NCI-H526 treated with DMSO at 0.1 percent for 48 hours (cell line): ENCODE measurements at regions not wholly inside any gene's neighbourhood (a gene's known extent, or its start where the extent isn't known, plus 50 kb on each side); places are given as distances from the start of the nearest gene placed in this dataset.
A peak's percentile ranks its signal among the peaks of the same experiment; 100 is the strongest.
"Not testable (repeated sequence)": the region's sequence is repeated elsewhere in the genome, so short reads cannot be mapped to it uniquely, and the experiment has no call there.

Experiments used
- DNase-seq: peaks from one replicate; lab custom pipeline; 2025; lab: John Stamatoyannopoulos, UW

DNA sequence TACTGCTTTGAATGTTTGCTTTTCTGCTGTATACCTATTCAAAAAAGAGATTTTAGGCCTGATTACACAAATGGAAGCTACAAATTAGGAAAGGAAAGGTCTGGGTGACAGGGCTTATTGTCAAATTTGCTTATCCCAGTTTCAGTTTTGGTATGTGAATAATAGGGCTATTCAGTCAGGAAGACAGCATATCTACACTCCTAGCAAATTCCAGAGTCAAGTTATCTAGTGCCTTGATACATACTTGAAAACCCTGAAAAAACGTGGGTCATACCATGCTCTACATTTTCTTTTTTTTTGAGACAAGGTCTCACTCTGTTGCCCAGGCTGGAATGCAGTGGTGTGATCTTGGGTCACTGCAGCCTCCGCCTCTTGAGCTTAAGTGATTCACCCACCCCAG, 59.2 kb upstream of the CCDC180 start:
- DNase-seq: peak; percentile 6

DNA sequence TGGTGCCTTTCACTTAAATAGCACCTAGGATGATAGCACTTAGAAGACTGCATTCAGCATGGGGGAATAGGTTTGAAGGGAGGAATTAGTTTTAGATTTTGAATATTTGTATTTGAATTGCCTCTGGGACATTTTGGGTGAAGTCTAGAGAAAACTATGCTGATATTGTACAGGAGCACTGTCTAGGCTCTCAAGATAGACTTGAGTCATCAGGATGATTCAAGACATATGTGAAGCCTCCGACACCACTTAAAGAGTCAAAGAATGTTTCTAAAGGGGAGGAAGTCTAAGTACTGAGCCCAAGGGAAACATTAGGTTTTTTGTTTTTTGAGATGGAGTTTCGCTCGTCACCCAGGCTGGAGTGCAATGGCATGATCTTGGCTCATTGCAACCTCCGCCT, 63.9 kb upstream of the CCDC180 start:
- DNase-seq: no peak

DNA sequence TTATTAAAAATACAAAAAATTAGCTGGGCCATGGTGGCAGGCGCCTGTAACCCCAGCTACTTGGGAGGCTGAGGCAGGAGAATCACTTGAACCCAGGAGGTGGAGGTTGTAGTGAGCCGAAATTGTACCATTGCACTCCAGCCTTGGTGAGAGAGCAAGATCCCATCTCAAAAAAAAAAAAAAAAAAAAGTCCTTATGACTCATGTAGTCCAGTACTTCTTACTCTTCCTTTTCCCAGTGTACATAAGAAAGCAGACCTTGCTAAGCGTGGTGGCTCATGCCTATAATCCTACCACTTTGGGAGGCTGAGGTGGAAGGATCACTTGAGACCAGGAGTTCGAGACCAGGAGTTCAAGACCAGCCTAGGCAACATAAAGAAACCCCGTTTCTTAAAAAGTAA, 66.0 kb upstream of the CCDC180 start:
- DNase-seq: not testable (repeated sequence)

DNA sequence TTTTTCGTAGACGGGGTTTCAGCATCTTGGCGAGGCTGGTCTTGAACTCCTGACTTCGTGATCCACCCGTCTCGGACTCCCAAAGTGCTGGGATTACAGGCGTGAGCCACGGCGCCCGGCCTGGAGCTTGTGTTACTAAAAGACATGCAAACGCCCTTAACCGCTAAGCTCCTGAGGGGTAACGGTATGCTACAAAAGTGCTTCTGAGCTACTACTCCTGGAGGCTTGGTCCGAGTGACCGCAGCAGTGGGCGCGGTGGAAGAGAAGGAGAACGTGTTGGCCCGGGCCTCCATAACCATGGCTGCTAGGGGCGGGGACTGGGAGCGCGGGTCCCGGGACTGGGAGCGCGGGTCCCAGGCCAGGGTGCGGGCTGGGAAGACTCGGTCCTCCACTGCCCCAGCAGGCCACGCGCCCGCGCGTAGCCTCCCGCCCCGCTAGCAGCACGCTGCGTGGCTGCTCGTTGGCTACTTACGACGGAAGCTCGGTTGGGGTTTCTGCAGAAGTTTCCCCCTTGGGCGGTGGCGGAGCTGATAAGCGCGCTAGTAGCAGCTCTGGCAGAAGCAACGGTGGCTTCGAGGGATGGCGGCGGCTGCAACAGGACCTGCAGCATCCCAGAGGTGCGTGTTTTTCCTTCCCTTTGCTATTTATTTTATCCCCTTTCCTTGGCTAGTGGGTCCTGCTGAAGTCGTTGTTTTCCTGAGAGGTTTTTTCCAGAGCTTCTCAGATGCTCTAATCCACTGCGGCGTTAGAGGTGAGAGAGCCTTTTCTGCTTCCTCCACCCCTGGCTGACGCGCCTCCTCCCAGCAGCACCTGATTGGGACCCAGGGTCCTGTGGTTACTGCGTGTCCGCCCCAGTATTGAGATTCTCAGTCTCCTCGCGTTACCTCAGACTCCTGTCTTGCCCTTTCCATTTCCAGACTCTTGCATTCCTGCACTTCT, 69.2 kb upstream of the CCDC180 start:
- peak; percentile 68 for DNase-seq

DNA sequence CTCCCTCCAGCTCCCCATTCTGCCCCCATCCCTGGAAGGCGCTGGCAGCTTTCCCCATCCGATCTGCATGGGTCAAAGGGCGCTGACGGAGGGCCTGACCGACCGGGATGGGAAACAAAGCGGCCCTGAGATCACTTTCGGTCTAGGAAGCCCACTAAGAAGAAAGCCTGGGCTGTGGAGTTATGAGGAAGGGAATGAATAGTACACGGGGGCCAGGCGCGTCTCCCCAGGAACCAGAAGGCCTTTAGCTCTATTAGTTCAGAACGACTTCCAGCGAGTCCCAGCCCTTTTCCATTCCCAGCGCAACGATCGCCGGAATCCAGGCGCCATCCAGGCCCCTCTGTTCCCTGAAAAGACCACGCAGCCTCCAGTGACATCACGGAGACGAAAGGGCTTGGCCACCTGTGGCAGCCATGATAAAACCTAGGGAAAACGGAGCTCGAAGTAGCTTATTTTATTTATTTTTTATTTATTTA, 70.1 kb upstream of the CCDC180 start:
- no peak for DNase-seq

DNA sequence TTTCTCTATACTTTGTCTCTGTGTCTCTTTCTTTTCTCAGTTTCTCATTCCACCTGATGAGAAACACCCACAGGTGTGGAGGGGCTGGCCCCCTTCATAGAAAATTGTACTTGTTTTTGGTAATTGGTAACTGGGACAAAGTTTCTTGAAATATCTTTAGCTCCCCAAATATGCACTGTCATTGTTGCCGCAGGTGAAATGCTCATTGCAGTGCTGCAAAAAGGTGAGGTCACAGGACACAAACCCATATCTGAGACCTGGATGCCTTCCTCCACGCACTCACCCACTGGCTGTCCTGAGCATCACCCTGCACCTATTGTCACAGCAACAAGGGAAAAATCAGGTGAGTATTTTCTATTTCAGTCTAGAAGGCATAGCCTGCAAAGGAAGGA, 74.5 kb upstream of the CCDC180 start:
- not testable (repeated sequence) for DNase-seq

DNA sequence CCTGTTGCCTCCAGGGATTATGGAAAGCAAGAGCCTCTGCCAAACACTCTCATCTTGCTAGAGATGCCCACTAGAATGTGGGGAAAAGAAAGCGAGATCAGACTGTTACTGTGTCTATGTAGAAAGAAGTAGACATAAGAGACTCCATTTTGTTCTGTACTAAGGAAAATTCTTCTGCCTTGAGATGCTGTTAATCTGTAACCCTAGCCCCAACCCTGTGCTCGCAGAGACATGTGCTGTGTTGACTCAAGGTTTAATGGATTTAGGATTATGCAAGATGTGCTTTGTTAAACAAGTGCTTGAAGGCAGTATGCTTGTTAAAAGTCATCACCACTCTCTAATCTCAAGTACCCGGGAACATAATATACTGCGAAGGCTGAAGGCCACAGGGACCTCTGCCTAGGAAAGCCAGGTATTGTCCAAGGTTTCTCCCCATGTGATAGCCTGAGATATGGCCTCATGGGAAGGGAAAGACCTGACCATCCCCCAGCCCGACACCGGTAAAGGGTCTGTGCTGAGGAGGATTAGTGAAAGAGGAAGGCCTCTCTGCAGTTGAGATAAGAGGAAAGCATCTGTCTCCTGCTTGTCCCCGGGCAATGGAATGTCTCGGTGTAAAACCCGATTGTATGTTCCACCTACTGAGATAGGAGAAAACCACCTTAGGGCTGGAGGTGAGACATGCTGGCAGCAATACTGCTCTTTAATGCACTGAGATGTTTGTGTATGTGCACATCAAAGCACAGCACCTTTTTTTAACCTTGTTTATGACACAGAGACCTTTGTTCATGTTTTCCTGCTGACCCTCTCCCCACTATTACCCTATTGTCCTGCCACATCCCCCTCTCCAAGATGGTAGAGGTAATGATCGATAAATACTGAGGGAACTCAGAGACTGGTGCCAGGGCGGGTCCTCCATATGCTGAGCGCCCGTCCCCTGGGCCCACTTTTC, 75.1 kb upstream of the CCDC180 start:
- DNase-seq: not testable (repeated sequence)

DNA sequence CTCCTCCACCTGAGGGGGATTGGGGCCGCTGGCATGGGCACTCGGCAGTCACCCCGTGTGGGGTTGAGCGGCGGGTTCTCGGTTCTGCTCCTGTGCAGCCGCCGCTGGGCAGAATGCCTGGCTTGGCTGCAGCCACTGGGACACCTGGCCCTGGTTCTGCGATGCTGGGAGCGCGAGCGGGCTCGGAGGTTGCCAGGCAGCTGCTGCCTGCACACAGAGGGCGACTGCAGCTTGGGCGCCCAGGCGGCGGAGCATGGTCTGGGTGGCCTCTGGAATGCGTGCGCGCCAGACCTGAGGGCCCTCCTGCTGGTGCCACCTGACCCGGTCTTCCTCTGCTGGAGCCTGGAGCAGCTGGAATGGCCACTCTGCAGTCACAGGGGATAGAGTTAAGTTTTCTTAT, 85.1 kb upstream of the CCDC180 start:
- DNase-seq: not testable (repeated sequence)

DNA sequence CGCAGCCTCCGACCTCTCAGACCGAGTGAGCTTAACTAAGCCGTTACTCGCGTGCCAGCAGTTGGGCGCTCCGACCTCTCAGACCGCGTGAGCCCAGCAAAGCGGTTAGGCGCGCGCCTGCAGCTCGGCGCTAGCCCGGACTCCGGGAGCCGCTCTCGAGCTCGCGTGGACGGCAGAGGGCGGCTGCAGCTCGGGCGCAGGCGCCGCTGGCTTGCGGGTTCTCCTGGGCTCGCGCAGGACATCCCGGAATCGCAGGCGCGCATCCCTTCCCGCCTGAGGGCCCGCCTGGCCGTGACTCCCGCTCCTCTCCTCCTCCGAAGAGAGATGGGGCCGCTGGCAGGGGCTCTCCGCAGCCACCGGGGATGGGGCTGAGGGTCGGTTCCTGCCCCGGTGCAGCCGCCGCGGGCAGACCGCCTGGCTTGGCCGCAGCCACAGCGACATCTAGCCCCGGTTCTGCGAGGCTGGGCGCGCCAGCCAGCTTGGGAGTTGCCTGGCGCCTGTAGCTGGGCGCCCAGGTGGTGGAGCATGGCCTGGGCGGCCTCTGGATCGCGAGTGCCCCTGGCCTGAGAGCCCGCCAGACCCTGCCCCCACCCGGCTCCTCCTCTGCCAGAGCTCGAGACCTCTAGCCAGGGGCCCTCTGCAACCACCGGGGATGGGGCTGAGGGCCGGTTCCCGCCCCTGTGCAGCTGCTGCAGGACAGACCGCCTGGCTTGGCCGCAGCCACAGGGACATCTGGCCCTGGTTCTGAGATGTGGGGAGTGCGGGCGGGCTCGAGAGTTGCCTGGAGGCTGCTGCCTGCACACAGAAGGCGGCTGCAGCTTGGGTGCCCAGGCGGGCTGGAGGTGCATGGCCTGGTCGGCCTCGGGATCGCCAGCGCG, 85.7 kb upstream of the CCDC180 start:
- DNase-seq: peak; percentile 64

DNA sequence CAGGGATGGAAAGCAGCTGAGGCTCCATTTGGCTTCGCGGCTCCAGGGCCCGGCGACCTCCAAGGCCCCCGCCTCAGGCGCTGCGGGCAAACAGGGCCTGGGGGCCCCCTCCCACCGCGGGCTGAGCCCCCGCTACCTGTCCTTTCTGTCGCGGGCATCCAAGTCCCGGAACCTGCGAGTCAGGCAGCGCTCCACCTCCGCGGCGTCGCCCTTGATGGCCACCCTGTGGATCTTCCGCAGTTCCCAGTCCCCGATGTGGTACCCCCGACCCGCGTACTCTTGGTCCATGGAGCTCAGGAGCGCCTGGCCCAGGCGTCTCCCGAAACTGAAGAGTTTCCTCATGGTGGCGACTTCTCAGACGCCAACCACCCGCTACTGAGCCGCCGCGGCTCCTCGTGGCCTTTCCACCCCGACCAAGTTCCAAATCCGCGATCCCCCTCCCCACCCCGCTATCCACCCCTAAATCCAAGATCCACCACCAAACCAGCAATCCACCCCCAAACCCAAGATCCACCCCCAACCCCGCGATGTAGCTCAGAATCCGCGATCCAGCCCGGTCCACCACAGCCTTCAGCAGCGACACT, 86.5 kb upstream of the CCDC180 start:
- DNase-seq: no peak

DNA sequence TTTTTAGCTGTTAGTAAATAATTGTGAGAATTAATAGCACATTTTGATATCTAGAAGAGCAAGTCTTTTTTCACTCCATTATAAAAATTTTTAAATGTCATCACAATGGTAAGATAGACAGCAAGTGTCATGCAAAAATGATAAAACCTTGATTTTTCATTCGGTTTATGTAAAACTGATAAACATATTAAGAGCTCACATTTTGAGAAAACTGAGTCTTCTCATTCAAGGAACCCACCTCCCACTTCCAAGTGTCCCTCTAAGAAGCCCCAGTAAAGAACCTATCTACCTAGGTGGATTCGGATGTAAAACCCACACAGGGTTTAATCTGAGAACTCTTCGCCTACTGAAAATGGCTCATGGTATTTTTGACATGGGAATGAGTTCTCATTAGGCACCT, 87.1 kb upstream of the CCDC180 start:
- not testable (repeated sequence) for DNase-seq

DNA sequence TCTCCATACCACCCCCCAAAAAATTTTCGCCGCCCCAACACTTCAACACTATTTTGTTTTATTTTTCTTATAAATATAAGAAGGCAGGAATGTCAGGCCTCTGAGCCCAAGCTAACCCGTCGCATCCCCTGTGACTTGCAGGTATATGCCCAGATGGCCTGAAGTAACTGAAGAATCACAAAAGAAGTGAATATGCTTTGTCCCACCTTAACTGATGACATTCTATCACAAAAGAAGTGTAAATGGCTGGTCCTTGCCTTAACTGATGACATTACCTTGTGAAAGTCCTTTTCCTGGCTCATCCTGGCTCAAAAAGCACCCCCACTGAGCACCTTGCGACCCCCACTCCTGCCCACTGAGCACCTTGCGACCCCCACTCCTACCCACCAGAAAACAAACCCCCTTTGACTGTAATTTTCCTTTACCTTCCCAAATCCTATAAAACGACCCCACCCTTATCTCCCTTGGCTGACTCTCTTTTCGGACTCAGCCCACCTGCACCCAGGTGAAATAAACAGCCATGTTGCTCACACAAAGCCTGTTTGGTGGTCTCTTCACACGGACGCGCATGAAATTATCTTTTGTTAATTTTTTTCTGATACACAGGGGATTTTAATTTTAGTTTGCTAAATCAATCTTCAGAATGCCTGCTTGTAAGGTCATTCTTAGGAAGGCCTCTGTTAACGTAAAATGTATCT, 87.9 kb upstream of the CCDC180 start:
- DNase-seq: not testable (repeated sequence)

DNA sequence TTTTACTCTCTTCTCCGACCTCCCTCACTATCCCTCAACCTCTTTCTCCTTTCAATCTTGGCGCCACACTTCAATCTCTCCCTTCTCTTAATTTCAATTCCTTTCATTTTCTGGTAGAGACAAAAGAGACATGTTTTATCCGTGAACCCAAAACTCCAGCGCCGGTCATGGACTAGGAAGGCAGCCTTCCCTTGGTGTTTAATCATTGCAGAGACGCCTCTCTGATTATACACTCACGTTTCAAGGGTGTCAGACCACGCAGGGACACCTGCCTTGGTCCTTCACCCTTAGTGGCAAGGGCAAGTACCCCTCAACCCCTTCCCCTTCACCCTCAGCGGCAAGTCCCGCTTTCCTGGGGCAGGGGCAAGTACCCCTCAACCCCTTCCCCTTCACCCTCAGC, 92.3 kb upstream of the CCDC180 start:
- not testable (repeated sequence) for DNase-seq

DNA sequence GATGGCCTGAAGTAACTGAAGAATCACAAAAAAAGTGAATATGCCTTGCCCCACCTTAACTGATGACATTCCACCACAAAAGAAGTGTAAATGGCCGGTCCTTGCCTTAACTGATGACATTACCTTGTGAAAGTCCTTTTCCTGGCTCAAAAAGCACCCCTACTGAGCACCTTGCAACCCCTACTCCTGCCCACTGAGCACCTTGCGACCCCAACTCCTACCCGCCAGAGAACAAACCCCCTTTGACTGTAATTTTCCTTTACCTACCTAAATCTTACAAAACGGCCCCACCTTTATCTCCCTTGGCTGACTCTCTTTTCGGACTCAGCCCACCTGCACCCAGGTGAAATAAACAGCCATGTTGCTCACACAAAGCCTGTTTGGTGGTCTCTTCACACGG, 92.9 kb upstream of the CCDC180 start:
- DNase-seq: not testable (repeated sequence)

DNA sequence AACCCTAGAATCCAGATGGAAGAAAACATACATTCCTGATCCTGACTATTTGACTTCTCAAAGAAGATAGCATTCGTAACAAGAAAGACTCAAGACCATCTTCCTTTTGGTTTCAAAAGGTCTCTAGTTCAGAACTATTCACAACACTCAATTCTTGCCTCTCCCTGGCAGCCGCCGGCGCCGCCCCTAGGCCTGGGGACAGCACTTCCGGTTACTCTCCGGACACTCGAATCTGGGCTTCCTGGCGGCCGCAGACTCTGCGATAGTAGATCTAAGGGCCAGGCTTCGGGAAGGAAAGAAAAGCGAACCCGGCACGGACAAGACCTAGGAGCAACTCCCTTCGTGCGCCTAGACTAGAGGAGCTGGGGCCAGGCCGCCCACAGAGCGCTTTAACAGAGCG, 107.8 kb upstream of the CCDC180 start:
- not testable (repeated sequence) for DNase-seq

DNA sequence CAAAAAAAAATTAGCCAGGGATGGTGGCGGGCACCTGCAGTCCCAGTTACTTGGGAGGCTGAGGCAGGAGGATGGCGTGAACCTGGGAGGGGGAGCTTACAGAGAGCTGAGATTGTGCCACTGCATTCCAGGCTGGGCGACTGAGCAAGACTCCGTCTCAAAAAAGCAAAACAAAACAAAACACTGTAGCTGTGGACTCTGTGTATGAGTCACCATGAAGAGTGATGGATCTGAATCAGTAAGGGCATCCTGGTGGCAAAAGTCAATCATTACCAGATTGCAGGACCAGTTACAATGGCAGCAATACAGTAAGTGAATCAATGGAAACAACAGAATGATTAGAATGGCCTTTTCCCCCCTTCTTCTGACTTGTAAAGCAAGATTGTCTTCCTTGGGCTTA, 113.7 kb upstream of the CCDC180 start:
- not testable (repeated sequence) for DNase-seq

DNA sequence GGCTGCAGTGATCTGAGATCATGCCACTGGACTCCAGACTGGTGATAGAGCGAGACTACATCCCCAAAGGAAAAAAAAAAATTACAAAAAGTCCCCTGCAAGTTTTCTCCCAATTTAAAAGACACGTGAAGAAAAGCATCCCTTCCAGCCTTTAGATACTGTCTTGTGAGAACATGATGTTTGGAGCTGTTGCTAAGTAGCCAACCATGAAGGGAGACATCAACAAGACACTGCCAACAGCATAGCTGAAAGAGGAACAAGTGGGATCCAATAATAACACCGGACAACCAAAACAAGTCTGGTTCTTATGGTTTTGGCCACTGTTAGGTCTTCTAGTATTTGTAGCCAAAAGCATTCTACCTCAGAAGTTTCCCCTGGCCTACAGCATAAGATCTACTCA, 118.9 kb upstream of the CCDC180 start:
- no peak for DNase-seq

DNA sequence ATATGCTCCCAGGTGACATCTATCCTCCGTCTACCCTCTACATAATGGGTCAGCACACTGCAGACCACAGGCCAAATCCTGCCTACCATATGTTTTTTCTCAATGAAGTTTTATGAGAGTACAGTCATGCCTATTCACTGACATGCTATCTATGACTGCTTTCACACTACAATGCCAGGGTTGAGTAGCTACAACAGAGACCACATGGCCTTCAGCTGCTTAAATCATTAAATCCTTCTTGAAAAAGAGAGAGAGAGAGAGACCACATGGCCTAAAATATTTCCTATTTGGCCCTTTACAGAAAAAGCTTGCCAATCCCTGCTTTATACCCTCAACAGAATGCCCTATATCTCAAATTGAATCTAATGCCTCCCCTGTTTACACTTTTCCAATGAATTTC, 119.8 kb upstream of the CCDC180 start:
- not testable (repeated sequence) for DNase-seq

DNA sequence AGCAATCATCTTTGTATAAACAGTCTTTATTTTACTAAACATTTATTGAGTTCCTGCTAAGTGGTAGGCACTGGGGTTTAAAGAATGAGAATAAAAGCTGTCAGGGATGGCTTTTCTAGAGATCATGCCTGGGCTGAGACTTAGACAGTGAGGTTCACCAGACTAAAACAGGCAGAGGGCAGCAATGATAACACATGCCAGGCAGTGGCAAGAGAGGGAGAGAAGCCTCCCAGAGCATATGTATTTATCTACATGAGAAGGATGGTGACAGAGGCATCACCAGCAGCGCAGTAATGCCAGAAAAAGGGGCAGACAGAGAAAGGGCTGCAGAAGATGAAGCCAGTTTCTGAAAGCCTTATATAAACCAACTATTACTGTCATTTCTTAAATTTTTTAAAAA, 121.0 kb upstream of the CCDC180 start:
- DNase-seq: no peak

DNA sequence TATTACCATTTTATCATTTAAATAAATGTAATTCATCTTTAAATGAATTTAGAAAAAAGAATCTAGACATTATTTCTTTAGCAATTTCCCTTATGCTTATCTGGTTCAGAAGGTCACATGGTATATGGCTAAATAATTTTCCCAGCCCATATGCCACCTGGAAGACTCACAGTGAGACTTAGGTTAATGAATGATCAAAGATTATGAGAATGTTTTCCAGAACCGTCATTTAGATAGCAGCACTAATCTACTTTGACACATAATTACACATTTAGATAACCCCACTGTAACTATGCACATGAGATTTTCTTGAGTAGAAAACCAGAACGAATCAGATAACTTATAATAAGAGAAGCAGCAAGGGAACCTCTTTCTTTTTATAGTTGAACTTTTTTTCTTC, 124.9 kb upstream of the CCDC180 start:
- DNase-seq: not testable (repeated sequence)

DNA sequence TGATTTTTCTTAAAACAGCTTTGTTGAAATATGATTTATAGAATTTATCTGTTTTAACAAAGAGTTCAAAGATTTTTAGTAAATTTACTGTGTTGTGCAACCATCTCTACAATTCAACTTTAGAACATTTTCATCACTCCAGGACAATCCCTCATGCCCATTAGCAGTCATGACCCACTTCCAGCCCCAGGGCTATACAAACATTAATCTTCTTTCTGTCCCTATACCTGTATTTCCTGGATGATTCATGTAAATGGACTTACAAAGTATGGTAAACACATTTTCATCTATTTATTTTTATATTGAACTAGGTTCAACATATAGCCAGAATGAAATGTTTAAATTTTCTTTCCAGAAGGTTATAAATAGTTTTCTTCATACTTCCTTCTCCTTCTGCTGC, 127.8 kb upstream of the CCDC180 start:
- no peak for DNase-seq
